ENCODE measurements at regions not wholly inside any gene's neighbourhood (a gene's known extent, or its start where the extent isn't known, plus 50 kb on each side); places are given as distances from the start of the nearest gene placed in this dataset.
"Not testable (repeated sequence)": the region's sequence is repeated elsewhere in the genome, so short reads cannot be mapped to it uniquely, and the experiment has no call there.

- Histone ChIP-seq H3K27me3 (no peaks in the 10 kb centered on the region), H3K27ac (no peak overlapping the region), H3K4me3 (no peak overlapping the region), H3K9me3 (no peaks in the 10 kb centered on the region), H3K36me3 (no peaks in the 10 kb centered on the region), H3K4me1 (no peaks in the 10 kb centered on the region)
- no peak for TF ChIP-seq EP300 (IDR thresholded peaks at IDR 0.05)
- TF ChIP-seq POLR2AphosphoS5 (IDR thresholded peaks at IDR 0.05), result no peak
- TF ChIP-seq CTCF (IDR thresholded peaks at IDR 0.05), result no peak
- no peak for TF ChIP-seq POLR2A (IDR thresholded peaks at IDR 0.05)
- ATAC-seq, result no peak
Measured at GRCh38 chr13:91242652-91243051, 104.8 kb upstream of the MIR17HG start.

DNA sequence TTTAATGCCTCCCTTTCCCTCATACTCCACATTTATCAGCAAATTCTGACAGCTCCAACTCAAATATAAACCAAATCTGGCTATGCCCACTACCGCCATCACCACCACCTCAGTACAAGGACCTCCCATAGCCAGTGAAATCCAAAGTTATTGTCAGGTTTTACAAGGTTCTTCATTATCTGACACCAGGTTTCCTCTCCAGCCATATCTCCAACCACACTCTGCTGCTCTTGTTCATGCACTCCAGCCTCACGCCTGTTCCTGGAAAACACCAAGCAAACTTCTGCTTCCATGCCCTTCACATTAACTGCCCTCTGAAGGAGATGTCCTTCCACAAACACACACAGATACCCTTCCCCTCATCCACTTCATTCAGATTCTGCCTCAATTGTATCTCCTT is 102.2 kb upstream of the MIR17HG start:
- 82 to 100% methylated on average over 2 of the region's 2 CpGs for WGBS, 2 donors (ENCODE audit: low coverage in 1 of 2)
- ATAC-seq, result no peak
- Histone ChIP-seq H3K9me3 (no peaks in the 10 kb centered on the region), H3K4me3 (no peak overlapping the region), H3K4me1 (no peaks in the 10 kb centered on the region), H3K27ac (no peak overlapping the region), H3K36me3 (no peaks in the 10 kb centered on the region), H3K27me3 (peaks cover 8% of the 10 kb centered on the region)
- TF ChIP-seq CTCF (IDR thresholded peaks at IDR 0.05) (no peak), EP300 (IDR thresholded peaks at IDR 0.05) (no peak), POLR2A (IDR thresholded peaks at IDR 0.05) (no peak), POLR2AphosphoS5 (IDR thresholded peaks at IDR 0.05) (no peak)

GRCh38 chr13:91247768-91248167 is 99.7 kb upstream of the MIR17HG start:
- no peak for TF ChIP-seq POLR2AphosphoS5 (IDR thresholded peaks at IDR 0.05)
- no peak for TF ChIP-seq EP300 (IDR thresholded peaks at IDR 0.05)
- no peak for TF ChIP-seq POLR2A (IDR thresholded peaks at IDR 0.05)
- TF ChIP-seq CTCF (IDR thresholded peaks at IDR 0.05), result no peak
- no peaks in the 10 kb centered on the region for H3K4me1 ChIP-seq

DNA sequence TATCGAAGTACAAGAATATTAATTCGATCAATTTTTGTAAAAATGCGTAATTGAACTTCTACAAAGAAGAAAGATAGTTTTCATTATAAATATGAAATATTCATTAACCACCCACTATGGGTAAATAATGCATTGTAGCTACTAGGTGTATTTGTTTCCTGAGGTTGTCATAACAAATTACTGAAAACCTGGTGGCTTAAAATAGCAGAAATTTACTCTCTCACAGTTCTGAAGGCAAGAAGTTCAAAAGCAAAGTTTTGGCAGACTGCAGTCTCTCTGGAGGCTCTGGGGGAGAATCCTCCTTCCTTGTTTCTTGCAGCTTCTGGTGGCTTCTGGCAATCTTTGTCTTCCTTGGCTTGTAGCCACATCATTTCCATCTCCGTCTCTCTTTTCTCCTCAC is 99.2 kb upstream of the MIR17HG start:
- Histone ChIP-seq H3K4me3 (no peak overlapping the region), H3K27me3 (peaks cover 13% of the 10 kb centered on the region), H3K36me3 (no peaks in the 10 kb centered on the region), H3K9me3 (no peaks in the 10 kb centered on the region), H3K27ac (no peak overlapping the region), H3K4me1 (no peaks in the 10 kb centered on the region)
- ATAC-seq, result no peak
- 43 to 61% methylated on average over 4 of the region's 4 CpGs for WGBS, 2 donors (ENCODE audit: low coverage in 1 of 2)
- TF ChIP-seq EP300 (IDR thresholded peaks at IDR 0.05), result no peak

More at GRCh38 chr13:91247768-91248167, 99.7 kb upstream of the MIR17HG start:
- Histone ChIP-seq H3K27me3 (peaks cover 13% of the 10 kb centered on the region), H3K4me3 (no peak overlapping the region), H3K27ac (no peak overlapping the region), H3K36me3 (no peaks in the 10 kb centered on the region), H3K9me3 (no peaks in the 10 kb centered on the region)
- no peak for ATAC-seq

DNA sequence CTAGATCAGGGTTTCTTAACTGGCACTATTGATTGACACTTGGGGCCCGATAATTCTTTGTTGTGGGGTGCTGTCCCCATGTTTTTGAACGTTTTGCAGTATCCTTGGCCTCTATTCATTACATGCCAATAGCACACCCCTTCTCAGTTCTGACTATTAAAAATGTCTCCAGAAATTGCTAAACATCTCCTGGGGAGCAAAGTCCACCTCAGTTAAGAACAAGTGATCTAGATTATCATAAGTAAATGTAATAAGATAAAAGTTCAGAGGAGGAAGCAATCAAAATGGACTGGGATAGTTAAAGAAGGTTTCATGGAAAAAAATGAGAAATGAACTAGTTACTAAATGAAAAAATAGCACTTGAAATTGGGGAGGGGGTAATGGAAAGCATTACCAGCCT is 98.1 kb upstream of the MIR17HG start:
- H3K9me3 ChIP-seq, result no peaks in the 10 kb centered on the region
- peaks cover 13% of the 10 kb centered on the region for H3K27me3 ChIP-seq
- H3K4me3 ChIP-seq, result no peak overlapping the region
- H3K4me1 ChIP-seq, result no peaks in the 10 kb centered on the region
- 53 to 65% methylated on average over 2 of the region's 2 CpGs for WGBS, 2 donors (ENCODE audit: low coverage in 1 of 2)
- no peak for ATAC-seq
- TF ChIP-seq EP300 (IDR thresholded peaks at IDR 0.05) (no peak), POLR2A (IDR thresholded peaks at IDR 0.05) (no peak), CTCF (IDR thresholded peaks at IDR 0.05) (no peak), POLR2AphosphoS5 (IDR thresholded peaks at IDR 0.05) (no peak)
- H3K27ac ChIP-seq, result no peak overlapping the region
- H3K36me3 ChIP-seq, result no peaks in the 10 kb centered on the region

DNA sequence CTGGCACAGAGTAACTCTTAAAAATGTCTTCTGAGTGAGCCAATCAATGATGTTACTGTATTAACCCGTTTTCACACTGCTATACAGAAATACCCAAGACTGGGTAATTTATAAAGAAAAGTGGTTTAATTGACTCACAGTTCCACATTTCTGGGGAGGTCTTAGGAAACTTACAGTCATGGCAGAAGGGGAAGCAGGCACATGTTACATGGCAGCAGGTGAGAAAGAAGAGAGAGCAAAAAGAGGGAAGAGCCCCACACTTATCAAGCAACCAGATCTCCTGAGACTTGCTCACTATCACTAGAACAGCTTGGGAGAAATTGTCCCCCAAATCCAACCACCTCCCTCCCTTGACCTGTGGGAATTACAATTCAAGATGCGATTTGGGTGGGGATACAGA is 97.6 kb upstream of the MIR17HG start:
- TF ChIP-seq POLR2AphosphoS5 (IDR thresholded peaks at IDR 0.05), result no peak
- TF ChIP-seq POLR2A (IDR thresholded peaks at IDR 0.05), result no peak
- TF ChIP-seq EP300 (IDR thresholded peaks at IDR 0.05), result no peak
- TF ChIP-seq CTCF (IDR thresholded peaks at IDR 0.05), result no peak
- no peaks in the 10 kb centered on the region for H3K4me1 ChIP-seq
- peaks cover 13% of the 10 kb centered on the region for H3K27me3 ChIP-seq
- H3K27ac ChIP-seq, result no peak overlapping the region
- ATAC-seq, result no peak
- WGBS, 2 donors (ENCODE audit: low coverage in 1 of 2), result 60 to 70% methylated on average over 2 of the region's 2 CpGs
- no peak overlapping the region for H3K4me3 ChIP-seq
- H3K9me3 ChIP-seq, result no peaks in the 10 kb centered on the region
- H3K36me3 ChIP-seq, result no peaks in the 10 kb centered on the region

GRCh38 chr13:91251573-91251972 is 95.9 kb upstream of the MIR17HG start:
- not testable (repeated sequence) for H3K9me3 ChIP-seq, ATAC-seq, H3K36me3 ChIP-seq, H3K27ac ChIP-seq, H3K4me3 ChIP-seq, H3K4me1 ChIP-seq
- 60 to 80% methylated on average over 1 to 3 of the region's 4 CpGs for WGBS, 2 donors (ENCODE audit: low coverage in 1 of 2)
- H3K27me3 ChIP-seq, result peaks cover 13% of the 10 kb centered on the region

Measured in gastroesophageal sphincter (tissue), 4 donors.